NCI-H2171 treated with DMSO at 0.1 percent for 48 hours (cell line): ENCODE measurements at regions not wholly inside any gene's neighbourhood (a gene's known extent, or its start where the extent isn't known, plus 50 kb on each side); places are given as distances from the start of the nearest gene placed in this dataset.
"Not testable (repeated sequence)": the region's sequence is repeated elsewhere in the genome, so short reads cannot be mapped to it uniquely, and the experiment has no call there.

Experiments
- DNase-seq: peaks from one replicate; lab custom pipeline; 2025; lab: John Stamatoyannopoulos, UW

GRCh38 chr16:10275214-10275996, 93.2 kb upstream of the GRIN2A start:
- not testable (repeated sequence) for DNase-seq

GRCh38 chr16:10277597-10277996, 95.4 kb upstream of the GRIN2A start:
- no peak for DNase-seq

GRCh38 chr16:10280262-10281170, 98.3 kb upstream of the GRIN2A start:
- DNase-seq = no peak

GRCh38 chr16:10282367-10282766, 100.1 kb upstream of the GRIN2A start:
- DNase-seq = no peak

GRCh38 chr16:10283246-10283645, 101.0 kb upstream of the GRIN2A start:
- not testable (repeated sequence) for DNase-seq

- not testable (repeated sequence) for DNase-seq
Observed at GRCh38 chr16:10290467-10291105, 95.3 kb upstream of the ATF7IP2 start.

GRCh38 chr16:10292197-10292596, 93.7 kb upstream of the ATF7IP2 start:
- not testable (repeated sequence) for DNase-seq

- not testable (repeated sequence) for DNase-seq
Observed at GRCh38 chr16:10292976-10293375, 92.9 kb upstream of the ATF7IP2 start.

- not testable (repeated sequence) for DNase-seq
Observed at GRCh38 chr16:10294153-10294552, 91.7 kb upstream of the ATF7IP2 start.

GRCh38 chr16:10296956-10297340, 88.9 kb upstream of the ATF7IP2 start:
- DNase-seq = no peak

- no peak for DNase-seq
Observed at GRCh38 chr16:10297341-10298006, 88.4 kb upstream of the ATF7IP2 start.

- no peak for DNase-seq
Observed at GRCh38 chr16:10300905-10301304, 85.0 kb upstream of the ATF7IP2 start.

- not testable (repeated sequence) for DNase-seq
Observed at GRCh38 chr16:10301547-10301946, 84.3 kb upstream of the ATF7IP2 start.

- DNase-seq = no peak
Observed at GRCh38 chr16:10305912-10306311, 79.9 kb upstream of the ATF7IP2 start.

GRCh38 chr16:10308305-10309193, 77.3 kb upstream of the ATF7IP2 start:
- DNase-seq = no peak

GRCh38 chr16:10309271-10309932, 76.5 kb upstream of the ATF7IP2 start:
- DNase-seq = no peak

- no peak for DNase-seq
Observed at GRCh38 chr16:10312008-10312407, 73.9 kb upstream of the ATF7IP2 start.

GRCh38 chr16:10312784-10313724, 72.8 kb upstream of the ATF7IP2 start:
- DNase-seq = no peak

GRCh38 chr16:10314317-10314716, 71.5 kb upstream of the ATF7IP2 start:
- DNase-seq = no peak
